ENCODE measurements at regions not wholly inside any gene's neighbourhood (a gene's known extent, or its start where the extent isn't known, plus 50 kb on each side); places are given as distances from the start of the nearest gene placed in this dataset.

DNA sequence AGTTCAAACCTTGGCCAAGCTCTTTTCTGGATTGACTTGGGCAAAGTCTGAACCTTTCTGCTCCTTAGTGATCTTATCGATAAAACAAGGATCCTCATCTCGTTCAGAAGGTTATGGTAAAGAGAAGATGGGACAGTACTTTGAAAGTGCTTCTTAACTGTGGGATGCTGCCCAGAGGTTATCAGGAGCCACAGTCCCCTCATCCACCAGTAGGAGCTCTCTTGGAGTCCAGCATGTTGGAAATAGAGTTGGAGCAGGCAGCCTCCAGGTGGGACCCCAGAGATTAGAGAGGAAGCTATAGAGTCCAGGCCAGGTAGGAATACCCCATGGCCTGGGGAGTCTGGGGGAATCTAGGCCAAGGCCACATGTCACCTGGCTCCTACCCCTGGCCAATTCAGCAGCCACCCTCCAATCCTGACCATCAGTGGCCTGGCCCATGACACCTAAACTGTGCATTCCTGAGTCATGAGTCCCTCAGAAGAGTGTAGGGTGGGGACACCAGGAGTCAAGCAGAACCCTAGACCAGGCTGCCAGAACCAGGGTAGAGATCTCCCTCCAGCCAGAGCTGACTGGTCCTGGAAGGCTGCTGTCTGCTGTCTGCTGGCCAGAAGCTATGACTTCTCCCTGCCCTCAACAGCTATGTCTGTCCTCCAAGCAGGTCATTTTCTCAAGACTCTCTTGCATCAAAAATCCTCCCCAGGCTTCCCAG, 144.3 kb downstream of the AIPL1 start:
- no peak for ATAC-seq
- 85 to 90% (median 89%) methylated on average over 2 of the region's 2 CpGs for WGBS, 3 donors
- no peak for TF ChIP-seq CTCF (IDR thresholded peaks at IDR 0.05)
- H3K9me3 ChIP-seq: no peaks in the 10 kb centered on the region
- H3K27me3 ChIP-seq (ENCODE audit: insufficient read depth in 3 of 3, low read length in 2 of 3): peaks cover 0 to 13% (median 5%) of the 10 kb centered on the region in 3 donors
- no peak overlapping the region for H3K27ac ChIP-seq
- no peaks in the 10 kb centered on the region for H3K36me3 ChIP-seq (ENCODE audit: insufficient read depth in 1 of 2, low read depth in 1 of 2)
- H3K4me1 ChIP-seq: no peaks in the 10 kb centered on the region
- DNase-seq: no peak
- no peak overlapping the region for H3K4me3 ChIP-seq
- intact Hi-C loops (cut with DNase I): no loop called here

DNA sequence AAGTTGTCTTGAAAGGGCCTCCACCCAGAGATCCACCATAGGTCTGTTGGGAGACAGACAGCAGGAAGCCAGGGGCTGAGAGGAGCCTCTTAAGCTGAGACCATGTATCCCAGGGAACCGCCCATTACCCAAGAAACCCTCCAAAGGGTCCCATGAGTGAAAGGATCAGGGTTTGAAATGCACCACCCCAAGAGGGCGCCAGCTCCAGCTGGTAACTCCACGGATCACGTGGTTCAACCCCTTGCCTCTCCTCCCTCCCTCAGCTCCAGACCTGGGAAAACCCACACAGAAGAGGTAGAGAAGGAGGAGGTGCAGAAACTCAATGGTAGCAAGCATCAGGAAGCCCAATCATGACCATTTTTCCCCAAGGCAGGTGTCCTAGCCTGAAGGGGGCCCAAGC, 148.7 kb downstream of the AIPL1 start:
- Histone ChIP-seq H3K4me1 (no peaks in the 10 kb centered on the region), H3K9me3 (no peaks in the 10 kb centered on the region), H3K4me3 (no peak overlapping the region), H3K36me3 (ENCODE audit: insufficient read depth in 1 of 2, low read depth in 1 of 2) (no peaks in the 10 kb centered on the region), H3K27me3 (ENCODE audit: insufficient read depth in 3 of 3, low read length in 2 of 3) (peaks cover 0 to 18% (median 3%) of the 10 kb centered on the region in 3 donors), H3K27ac (no peak overlapping the region)
- DNase-seq (no peak), ATAC-seq (no peak)
- intact Hi-C loops (cut with DNase I): no loop called here
- 44 to 53% (median 50%) methylated on average over 4 of the region's 4 CpGs for WGBS, 3 donors
- TF ChIP-seq CTCF (IDR thresholded peaks at IDR 0.05): no peak

DNA sequence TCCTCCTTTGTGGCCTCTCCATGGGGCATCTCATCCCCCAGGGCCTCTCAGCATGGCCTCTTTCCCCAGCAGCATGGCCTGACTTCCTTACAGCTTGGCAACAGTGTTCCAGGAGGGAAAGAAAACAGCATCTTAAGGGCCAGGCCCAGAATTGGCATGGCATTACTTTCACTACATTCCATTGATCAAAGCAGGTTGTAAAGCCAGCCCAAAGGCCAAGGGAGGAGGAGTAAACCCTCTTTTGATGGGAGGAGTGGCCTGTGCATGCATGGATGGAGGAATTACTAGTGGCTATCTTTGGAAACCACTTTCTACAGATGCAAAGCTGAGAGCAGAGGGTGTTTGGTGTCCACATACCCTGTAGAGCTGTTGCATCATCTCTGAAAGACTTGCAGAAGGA, 149.4 kb downstream of the AIPL1 start:
- Histone ChIP-seq H3K4me3 (no peak overlapping the region), H3K9me3 (no peaks in the 10 kb centered on the region), H3K27ac (no peak overlapping the region), H3K27me3 (ENCODE audit: insufficient read depth in 3 of 3, low read length in 2 of 3) (peaks cover 0 to 18% (median 3%) of the 10 kb centered on the region in 3 donors), H3K36me3 (ENCODE audit: insufficient read depth in 1 of 2, low read depth in 1 of 2) (no peaks in the 10 kb centered on the region), H3K4me1 (no peaks in the 10 kb centered on the region)
- DNase-seq (no peak), ATAC-seq (no peak)
- TF ChIP-seq CTCF (IDR thresholded peaks at IDR 0.05): no peak
- intact Hi-C loops (cut with DNase I): no loop called here

GRCh38 chr17:6279659-6280058, 155.3 kb downstream of the AIPL1 start:
- intact Hi-C loops (cut with DNase I): no loop called here
- no peak for TF ChIP-seq CTCF (IDR thresholded peaks at IDR 0.05)
- Histone ChIP-seq H3K4me1 (no peaks in the 10 kb centered on the region), H3K36me3 (ENCODE audit: insufficient read depth in 1 of 2, low read depth in 1 of 2) (no peaks in the 10 kb centered on the region), H3K4me3 (no peak overlapping the region), H3K9me3 (no peaks in the 10 kb centered on the region), H3K27ac (no peak overlapping the region), H3K27me3 (ENCODE audit: insufficient read depth in 3 of 3, low read length in 2 of 3) (peaks cover 0 to 7% (median 1%) of the 10 kb centered on the region in 3 donors)
- ATAC-seq (no peak), DNase-seq (no peak)
- 45 to 51% (median 46%) methylated on average over 7 of the region's 7 CpGs for WGBS, 3 donors

DNA sequence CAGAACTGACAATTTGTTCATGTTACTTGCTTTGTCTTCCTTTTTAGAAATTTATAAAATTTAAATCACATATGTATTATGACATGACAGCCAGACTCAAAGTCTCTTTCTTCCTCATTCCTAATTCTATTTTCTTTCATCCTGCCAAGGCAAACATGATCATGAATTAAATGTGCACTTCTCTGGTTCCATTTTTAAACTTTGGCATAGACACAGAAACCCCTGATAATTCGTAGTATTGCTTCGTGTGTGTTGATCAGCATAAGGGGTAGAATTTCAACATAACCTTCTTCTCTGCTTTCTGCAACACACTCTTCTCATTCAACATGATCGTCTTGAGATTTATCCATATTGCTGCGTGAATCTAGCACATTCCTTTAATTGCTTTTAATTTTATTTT, 156.5 kb downstream of the AIPL1 start:
- 59 to 68% (median 61%) methylated on average over 4 of the region's 4 CpGs for WGBS, 3 donors
- Histone ChIP-seq H3K4me1 (no peaks in the 10 kb centered on the region), H3K9me3 (no peaks in the 10 kb centered on the region), H3K4me3 (no peak overlapping the region), H3K27ac (no peak overlapping the region), H3K27me3 (ENCODE audit: insufficient read depth in 3 of 3, low read length in 2 of 3) (peaks cover 0 to 7% (median 1%) of the 10 kb centered on the region in 3 donors), H3K36me3 (ENCODE audit: insufficient read depth in 1 of 2, low read depth in 1 of 2) (no peaks in the 10 kb centered on the region)
- DNase-seq (no peak), ATAC-seq (no peak)
- no peak for TF ChIP-seq CTCF (IDR thresholded peaks at IDR 0.05)
- intact Hi-C loops (cut with DNase I): no loop called here

Data from psoas muscle (tissue), 7 donors.